ENCODE measurements at regions not wholly inside any gene's neighbourhood (a gene's known extent, or its start where the extent isn't known, plus 50 kb on each side); places are given as distances from the start of the nearest gene placed in this dataset.

DNA sequence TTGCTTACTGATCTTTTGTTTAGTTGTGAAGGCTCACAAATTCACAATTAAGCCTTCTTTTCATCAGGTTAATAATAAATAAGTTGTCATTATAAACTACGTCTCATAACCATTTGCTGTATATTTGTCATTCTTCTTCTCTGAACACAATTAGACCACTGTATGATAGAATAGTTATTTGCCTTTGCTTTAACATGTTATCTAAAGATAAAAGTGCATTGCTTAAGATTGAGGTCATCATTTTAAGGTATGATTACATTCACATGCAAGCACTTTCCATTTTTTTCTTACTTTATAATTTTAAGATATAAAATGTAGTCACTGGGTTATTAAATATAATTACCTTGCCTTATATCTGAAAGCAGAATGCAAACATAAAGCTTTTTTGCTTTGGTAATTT, 80.1 kb upstream of the GLS start:
- no peak for TF ChIP-seq HOXB5 (CRISPR knock-in tag; IDR thresholded peaks at IDR 0.05)
- no peak for TF ChIP-seq POLR2A (IDR thresholded peaks at IDR 0.05; ENCODE audit: low read length)
- TF ChIP-seq BHLHE40 (IDR thresholded peaks at IDR 0.05; ENCODE audit: low read depth, low read length), result no peak
- TF ChIP-seq, protein P1, sequence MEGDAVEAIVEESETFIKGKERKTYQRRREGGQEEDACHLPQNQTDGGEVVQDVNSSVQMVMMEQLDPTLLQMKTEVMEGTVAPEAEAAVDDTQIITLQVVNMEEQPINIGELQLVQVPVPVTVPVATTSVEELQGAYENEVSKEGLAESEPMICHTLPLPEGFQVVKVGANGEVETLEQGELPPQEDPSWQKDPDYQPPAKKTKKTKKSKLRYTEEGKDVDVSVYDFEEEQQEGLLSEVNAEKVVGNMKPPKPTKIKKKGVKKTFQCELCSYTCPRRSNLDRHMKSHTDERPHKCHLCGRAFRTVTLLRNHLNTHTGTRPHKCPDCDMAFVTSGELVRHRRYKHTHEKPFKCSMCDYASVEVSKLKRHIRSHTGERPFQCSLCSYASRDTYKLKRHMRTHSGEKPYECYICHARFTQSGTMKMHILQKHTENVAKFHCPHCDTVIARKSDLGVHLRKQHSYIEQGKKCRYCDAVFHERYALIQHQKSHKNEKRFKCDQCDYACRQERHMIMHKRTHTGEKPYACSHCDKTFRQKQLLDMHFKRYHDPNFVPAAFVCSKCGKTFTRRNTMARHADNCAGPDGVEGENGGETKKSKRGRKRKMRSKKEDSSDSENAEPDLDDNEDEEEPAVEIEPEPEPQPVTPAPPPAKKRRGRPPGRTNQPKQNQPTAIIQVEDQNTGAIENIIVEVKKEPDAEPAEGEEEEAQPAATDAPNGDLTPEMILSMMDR (IDR thresholded peaks at IDR 0.05), result no peak
